NCI-H187 treated with DMSO at 0.1 percent for 48 hours (cell line): ENCODE measurements at regions not wholly inside any gene's neighbourhood (a gene's known extent, or its start where the extent isn't known, plus 50 kb on each side); places are given as distances from the start of the nearest gene placed in this dataset.

Source experiments
- DNase-seq: peaks from one replicate; lab custom pipeline; 2025; lab: John Stamatoyannopoulos, UW

GRCh38 chr12:67589078-67589477 lies 59.5 kb upstream of the DYRK2 start:
- no peak for DNase-seq

- DNase-seq = no peak
These were observed 58.3 kb upstream of the DYRK2 start for GRCh38 chr12:67590149-67590790.

GRCh38 chr12:67592228-67593011 lies 56.1 kb upstream of the DYRK2 start:
- DNase-seq = no peak

- no peak for DNase-seq
These were observed 55.5 kb upstream of the DYRK2 start for GRCh38 chr12:67593041-67593440.

GRCh38 chr12:67593461-67594330 lies 54.8 kb upstream of the DYRK2 start:
- no peak for DNase-seq

GRCh38 chr12:67594888-67595287 lies 53.7 kb upstream of the DYRK2 start:
- no peak for DNase-seq

- DNase-seq = no peak
These were observed 53.2 kb upstream of the DYRK2 start for GRCh38 chr12:67595365-67595764.

GRCh38 chr12:67598598-67598997 lies 49.9 kb upstream of the DYRK2 start:
- DNase-seq = no peak
